ENCODE measurements at regions not wholly inside any gene's neighbourhood (a gene's known extent, or its start where the extent isn't known, plus 50 kb on each side); places are given as distances from the start of the nearest gene placed in this dataset.

- Histone ChIP-seq H3K9me3 (no peaks in the 10 kb centered on the region), H3K36me3 (ENCODE audit: control insufficient read depth in 2 of 2, extremely low read depth in 1 of 2, insufficient read depth in 1 of 2, low read length in 1 of 2) (no peaks in the 10 kb centered on the region), H3K4me3 (ENCODE audit: control insufficient read depth in 1 of 2, extremely low read depth in 1 of 2, low read length in 1 of 2) (no peak overlapping the region), H3K27me3 (replicated peaks in 1 of 2; ENCODE audit: control insufficient read depth in 2 of 2, extremely low read depth in 1 of 2, insufficient read depth in 2 of 2, low read length in 1 of 2) (peaks cover 0 to 4% of the 10 kb centered on the region in 2 experiments), H3K4me1 (ENCODE audit: control insufficient read depth in 1 of 2, extremely low read depth in 1 of 2, insufficient read depth in 2 of 2, low read length in 2 of 2) (no peaks in the 10 kb centered on the region), H3K27ac (ENCODE audit: low read length) (no peak overlapping the region)
- Mint-ChIP-seq H3K4me3 (no peak overlapping the region), H3K4me1 (no peaks in the 10 kb centered on the region), H3K27ac (no peak overlapping the region), H3K36me3 (no peaks in the 10 kb centered on the region), H3K27me3 (no peaks in the 10 kb centered on the region), H3K9me3 (no peaks in the 10 kb centered on the region)
- ChIA-PET POLR2A (interaction anchor here in 1 of 2 donors (0.8 kb wide), 1 partner anchor 950 kb away, joined by 3 read pairs; no protein-coding TSS in a partner anchor), CTCF (no interaction called here)
- ATAC-seq (replicated peaks in 1 of 4) (no peak), DNase-seq (no peak)
- WGBS (ENCODE audit: insufficient coverage), result no CpG with 5 or more reads among the region's 2 CpGs
Measured at GRCh38 chr7:152905949-152906348, 146.4 kb downstream of the ACTR3B start.

DNA sequence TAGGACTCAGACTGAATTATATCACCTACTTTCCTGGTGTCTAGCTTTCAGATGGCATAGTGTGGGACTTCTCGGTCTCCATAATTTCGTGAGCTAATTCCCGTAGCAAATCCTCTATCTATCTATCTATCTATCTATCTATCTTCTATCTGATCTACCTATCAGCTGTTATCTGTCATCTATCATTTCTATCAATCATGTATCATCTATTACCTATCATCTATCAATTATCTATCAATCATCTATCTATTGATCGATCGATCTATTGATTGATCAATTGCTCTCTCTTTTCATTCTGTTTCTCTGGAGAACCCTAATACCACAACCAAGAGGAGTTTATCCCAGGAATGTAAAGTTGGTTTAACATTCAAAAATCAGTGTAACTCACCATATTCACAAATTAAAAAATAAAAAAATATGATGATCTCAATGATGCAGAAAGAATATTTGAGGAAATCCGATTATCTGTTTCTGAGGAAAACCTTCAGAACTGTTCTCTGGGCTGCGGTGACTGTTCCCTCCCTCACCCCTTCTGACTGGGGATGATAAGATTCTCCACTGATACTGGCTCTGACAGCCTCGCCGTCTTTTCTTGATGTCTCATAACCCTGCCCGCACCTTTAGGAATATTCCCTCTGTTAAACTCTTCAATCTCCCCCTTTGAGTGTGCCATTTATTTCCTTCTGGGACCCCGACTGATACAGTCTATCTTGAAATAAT lies 147.7 kb downstream of the ACTR3B start:
- Histone ChIP-seq H3K4me1 (ENCODE audit: control insufficient read depth in 1 of 2, extremely low read depth in 1 of 2, insufficient read depth in 2 of 2, low read length in 2 of 2) (no peaks in the 10 kb centered on the region), H3K36me3 (ENCODE audit: control insufficient read depth in 2 of 2, extremely low read depth in 1 of 2, insufficient read depth in 1 of 2, low read length in 1 of 2) (no peaks in the 10 kb centered on the region), H3K4me3 (ENCODE audit: control insufficient read depth in 1 of 2, extremely low read depth in 1 of 2, low read length in 1 of 2) (no peak overlapping the region), H3K27me3 (replicated peaks in 1 of 2; ENCODE audit: control insufficient read depth in 2 of 2, extremely low read depth in 1 of 2, insufficient read depth in 2 of 2, low read length in 1 of 2) (peaks cover 0 to 4% of the 10 kb centered on the region in 2 experiments), H3K9me3 (no peaks in the 10 kb centered on the region), H3K27ac (ENCODE audit: low read length) (no peak overlapping the region)
- Mint-ChIP-seq H3K9me3 (no peaks in the 10 kb centered on the region), H3K27me3 (no peaks in the 10 kb centered on the region), H3K4me1 (no peaks in the 10 kb centered on the region), H3K4me3 (no peak overlapping the region), H3K36me3 (no peaks in the 10 kb centered on the region), H3K27ac (no peak overlapping the region)
- POLR2A ChIA-PET, result no interaction called here
- CTCF ChIA-PET, result no interaction called here
- 100% methylated on average over 1 of the region's 11 CpGs for WGBS (ENCODE audit: insufficient coverage)
- ATAC-seq (replicated peaks in 1 of 4) (no peak), DNase-seq (no peak)

- no peaks in the 10 kb centered on the region for H3K36me3 ChIP-seq (ENCODE audit: control insufficient read depth in 2 of 2, extremely low read depth in 1 of 2, insufficient read depth in 1 of 2, low read length in 1 of 2)
- no peak overlapping the region for H3K27ac ChIP-seq (ENCODE audit: low read length)
- no peak for DNase-seq
- H3K9me3 ChIP-seq, result no peaks in the 10 kb centered on the region
- no peaks in the 10 kb centered on the region for H3K9me3 Mint-ChIP-seq
- 77% methylated on average over 5 of the region's 6 CpGs for WGBS (ENCODE audit: insufficient coverage)
- H3K4me3 ChIP-seq (ENCODE audit: control insufficient read depth in 1 of 2, extremely low read depth in 1 of 2, low read length in 1 of 2), result no peak overlapping the region
- no peak for ATAC-seq (replicated peaks in 1 of 4)
- POLR2A ChIA-PET, result no interaction called here
- no peak overlapping the region for H3K4me3 Mint-ChIP-seq
- H3K27me3 ChIP-seq (replicated peaks in 1 of 2; ENCODE audit: control insufficient read depth in 2 of 2, extremely low read depth in 1 of 2, insufficient read depth in 2 of 2, low read length in 1 of 2), result no peaks in the 10 kb centered on the region
- CTCF ChIA-PET, result no interaction called here
- no peaks in the 10 kb centered on the region for H3K27me3 Mint-ChIP-seq
- no peaks in the 10 kb centered on the region for H3K4me1 Mint-ChIP-seq
- no peaks in the 10 kb centered on the region for H3K36me3 Mint-ChIP-seq
- H3K27ac Mint-ChIP-seq, result no peak overlapping the region
- no peaks in the 10 kb centered on the region for H3K4me1 ChIP-seq (ENCODE audit: control insufficient read depth in 1 of 2, extremely low read depth in 1 of 2, insufficient read depth in 2 of 2, low read length in 2 of 2)
Measured at GRCh38 chr7:152909280-152909679, 149.7 kb downstream of the ACTR3B start.

GRCh38 chr7:152909683-152910544 lies 150.4 kb downstream of the ACTR3B start:
- Histone ChIP-seq H3K36me3 (ENCODE audit: control insufficient read depth in 2 of 2, extremely low read depth in 1 of 2, insufficient read depth in 1 of 2, low read length in 1 of 2) (no peaks in the 10 kb centered on the region), H3K27me3 (replicated peaks in 1 of 2; ENCODE audit: control insufficient read depth in 2 of 2, extremely low read depth in 1 of 2, insufficient read depth in 2 of 2, low read length in 1 of 2) (no peaks in the 10 kb centered on the region), H3K9me3 (no peaks in the 10 kb centered on the region), H3K4me3 (ENCODE audit: control insufficient read depth in 1 of 2, extremely low read depth in 1 of 2, low read length in 1 of 2) (no peak overlapping the region), H3K4me1 (ENCODE audit: control insufficient read depth in 1 of 2, extremely low read depth in 1 of 2, insufficient read depth in 2 of 2, low read length in 2 of 2) (no peaks in the 10 kb centered on the region), H3K27ac (ENCODE audit: low read length) (no peak overlapping the region)
- WGBS (ENCODE audit: insufficient coverage), result 76% methylated on average over 4 of the region's 12 CpGs
- no peak overlapping the region for H3K27ac Mint-ChIP-seq
- ATAC-seq (replicated peaks in 1 of 4) (no peak), DNase-seq (no peak)
- no peaks in the 10 kb centered on the region for H3K27me3 Mint-ChIP-seq
- ChIA-PET POLR2A (no interaction called here), CTCF (no interaction called here)
- H3K4me3 Mint-ChIP-seq, result no peak overlapping the region
- no peaks in the 10 kb centered on the region for H3K36me3 Mint-ChIP-seq
- H3K9me3 Mint-ChIP-seq, result no peaks in the 10 kb centered on the region
- H3K4me1 Mint-ChIP-seq, result no peaks in the 10 kb centered on the region

GRCh38 chr7:152910545-152911225 lies 151.1 kb downstream of the ACTR3B start:
- no peak overlapping the region for H3K27ac ChIP-seq (ENCODE audit: low read length)
- CTCF ChIA-PET, result no interaction called here
- H3K4me1 ChIP-seq (ENCODE audit: control insufficient read depth in 1 of 2, extremely low read depth in 1 of 2, insufficient read depth in 2 of 2, low read length in 2 of 2), result no peaks in the 10 kb centered on the region
- POLR2A ChIA-PET, result no interaction called here
- H3K9me3 ChIP-seq, result no peaks in the 10 kb centered on the region
- H3K4me3 Mint-ChIP-seq, result no peak overlapping the region
- no peak for ATAC-seq (replicated peaks in 1 of 4)
- no peak for DNase-seq
- H3K27ac Mint-ChIP-seq, result no peak overlapping the region
- no peak overlapping the region for H3K4me3 ChIP-seq (ENCODE audit: control insufficient read depth in 1 of 2, extremely low read depth in 1 of 2, low read length in 1 of 2)
- no peaks in the 10 kb centered on the region for H3K4me1 Mint-ChIP-seq
- 71% methylated on average over 11 of the region's 17 CpGs for WGBS (ENCODE audit: insufficient coverage)
- no peaks in the 10 kb centered on the region for H3K36me3 ChIP-seq (ENCODE audit: control insufficient read depth in 2 of 2, extremely low read depth in 1 of 2, insufficient read depth in 1 of 2, low read length in 1 of 2)
- no peaks in the 10 kb centered on the region for H3K36me3 Mint-ChIP-seq
- H3K9me3 Mint-ChIP-seq, result no peaks in the 10 kb centered on the region
- H3K27me3 Mint-ChIP-seq, result no peaks in the 10 kb centered on the region
- no peaks in the 10 kb centered on the region for H3K27me3 ChIP-seq (replicated peaks in 1 of 2; ENCODE audit: control insufficient read depth in 2 of 2, extremely low read depth in 1 of 2, insufficient read depth in 2 of 2, low read length in 1 of 2)

- Histone ChIP-seq H3K36me3 (ENCODE audit: control insufficient read depth in 2 of 2, extremely low read depth in 1 of 2, insufficient read depth in 1 of 2, low read length in 1 of 2) (no peaks in the 10 kb centered on the region), H3K9me3 (no peaks in the 10 kb centered on the region), H3K4me3 (ENCODE audit: control insufficient read depth in 1 of 2, extremely low read depth in 1 of 2, low read length in 1 of 2) (no peak overlapping the region), H3K27ac (ENCODE audit: low read length) (no peak overlapping the region), H3K4me1 (ENCODE audit: control insufficient read depth in 1 of 2, extremely low read depth in 1 of 2, insufficient read depth in 2 of 2, low read length in 2 of 2) (no peaks in the 10 kb centered on the region), H3K27me3 (replicated peaks in 1 of 2; ENCODE audit: control insufficient read depth in 2 of 2, extremely low read depth in 1 of 2, insufficient read depth in 2 of 2, low read length in 1 of 2) (no peaks in the 10 kb centered on the region)
- no peak for ATAC-seq (replicated peaks in 1 of 4)
- Mint-ChIP-seq H3K9me3 (no peaks in the 10 kb centered on the region), H3K4me1 (no peaks in the 10 kb centered on the region), H3K27ac (no peak overlapping the region), H3K27me3 (no peaks in the 10 kb centered on the region), H3K4me3 (no peak overlapping the region), H3K36me3 (no peaks in the 10 kb centered on the region)
- 100% methylated on average over 1 of the region's 4 CpGs for WGBS (ENCODE audit: insufficient coverage)
- no peak for DNase-seq
- ChIA-PET POLR2A (no interaction called here), CTCF (no interaction called here)
Measured at GRCh38 chr7:152911226-152911560, 151.6 kb downstream of the ACTR3B start.

Measured in T-cell (primary cell).